ENCODE measurements at regions not wholly inside any gene's neighbourhood (a gene's known extent, or its start where the extent isn't known, plus 50 kb on each side); places are given as distances from the start of the nearest gene placed in this dataset.

DNA sequence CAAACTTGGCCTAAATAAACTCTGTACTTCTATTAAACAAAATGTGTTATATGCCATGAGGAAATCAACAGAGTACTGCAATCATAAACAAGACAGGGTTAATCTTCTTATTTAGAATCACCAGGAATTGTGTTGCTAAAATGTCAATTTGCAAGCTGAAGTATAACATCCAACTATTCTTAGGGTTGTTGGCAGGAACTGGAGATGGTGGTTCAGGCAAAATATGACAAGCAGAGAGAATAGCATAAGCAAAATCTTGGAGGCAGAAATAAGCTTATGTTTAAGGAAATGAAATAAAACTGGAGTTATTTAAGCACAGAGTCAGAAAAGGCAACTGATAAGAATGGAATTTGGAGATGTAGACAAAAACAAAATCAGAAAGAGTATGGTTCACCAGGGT, 463.8 kb upstream of the SLC8A1 start:
- TF ChIP-seq, protein P1, sequence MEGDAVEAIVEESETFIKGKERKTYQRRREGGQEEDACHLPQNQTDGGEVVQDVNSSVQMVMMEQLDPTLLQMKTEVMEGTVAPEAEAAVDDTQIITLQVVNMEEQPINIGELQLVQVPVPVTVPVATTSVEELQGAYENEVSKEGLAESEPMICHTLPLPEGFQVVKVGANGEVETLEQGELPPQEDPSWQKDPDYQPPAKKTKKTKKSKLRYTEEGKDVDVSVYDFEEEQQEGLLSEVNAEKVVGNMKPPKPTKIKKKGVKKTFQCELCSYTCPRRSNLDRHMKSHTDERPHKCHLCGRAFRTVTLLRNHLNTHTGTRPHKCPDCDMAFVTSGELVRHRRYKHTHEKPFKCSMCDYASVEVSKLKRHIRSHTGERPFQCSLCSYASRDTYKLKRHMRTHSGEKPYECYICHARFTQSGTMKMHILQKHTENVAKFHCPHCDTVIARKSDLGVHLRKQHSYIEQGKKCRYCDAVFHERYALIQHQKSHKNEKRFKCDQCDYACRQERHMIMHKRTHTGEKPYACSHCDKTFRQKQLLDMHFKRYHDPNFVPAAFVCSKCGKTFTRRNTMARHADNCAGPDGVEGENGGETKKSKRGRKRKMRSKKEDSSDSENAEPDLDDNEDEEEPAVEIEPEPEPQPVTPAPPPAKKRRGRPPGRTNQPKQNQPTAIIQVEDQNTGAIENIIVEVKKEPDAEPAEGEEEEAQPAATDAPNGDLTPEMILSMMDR (IDR thresholded peaks at IDR 0.05): no peak
- TF ChIP-seq EP300 (IDR thresholded peaks at IDR 0.05) (no peak), POLR2A (IDR thresholded peaks at IDR 0.05) (no peak)

Measured in stomach (tissue), 4 donors.